SW 1271 (cell line): ENCODE measurements at regions not wholly inside any gene's neighbourhood (a gene's known extent, or its start where the extent isn't known, plus 50 kb on each side); places are given as distances from the start of the nearest gene placed in this dataset.
"Not testable (repeated sequence)": the region's sequence is repeated elsewhere in the genome, so short reads cannot be mapped to it uniquely, and the experiment has no call there.

ENCODE experiments used
- DNase-seq, 2 experiments: peaks; one replicate each; lab custom pipeline; 2025; lab: John Stamatoyannopoulos, UW

DNA sequence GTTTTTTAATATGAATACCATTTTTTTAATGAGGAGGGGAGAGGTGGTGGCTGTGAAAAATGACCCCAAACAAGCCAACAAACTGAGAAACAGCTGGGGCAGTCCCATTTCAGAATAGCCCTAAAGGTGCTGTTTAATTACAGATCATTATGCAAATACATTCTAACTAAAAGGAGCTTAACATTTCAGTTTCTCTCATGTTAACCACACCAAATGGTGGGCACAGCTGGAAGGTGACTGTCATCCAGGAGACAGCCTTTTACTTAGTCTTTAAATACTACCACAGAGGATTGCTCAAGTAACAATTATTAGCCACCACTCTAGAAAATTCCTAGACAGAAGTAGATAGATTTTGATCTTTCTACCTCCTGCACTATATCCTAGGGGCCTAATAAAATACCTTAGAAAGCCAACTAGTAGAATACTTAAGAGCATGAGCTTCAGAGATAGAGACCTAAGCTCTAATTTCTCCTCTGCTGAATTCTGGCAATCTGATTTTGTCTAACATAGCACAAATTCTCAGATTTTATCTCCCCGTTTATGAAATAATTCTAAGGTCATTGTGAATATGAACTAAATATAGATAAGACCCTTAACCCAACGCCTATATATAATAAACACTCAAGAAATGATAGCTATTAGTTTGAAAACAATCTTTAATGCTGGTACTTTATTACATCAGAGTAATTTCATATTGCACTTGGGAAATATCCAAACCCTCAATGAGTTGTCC, 615.1 kb upstream of the NRSN1 start:
- no peak for DNase-seq

DNA sequence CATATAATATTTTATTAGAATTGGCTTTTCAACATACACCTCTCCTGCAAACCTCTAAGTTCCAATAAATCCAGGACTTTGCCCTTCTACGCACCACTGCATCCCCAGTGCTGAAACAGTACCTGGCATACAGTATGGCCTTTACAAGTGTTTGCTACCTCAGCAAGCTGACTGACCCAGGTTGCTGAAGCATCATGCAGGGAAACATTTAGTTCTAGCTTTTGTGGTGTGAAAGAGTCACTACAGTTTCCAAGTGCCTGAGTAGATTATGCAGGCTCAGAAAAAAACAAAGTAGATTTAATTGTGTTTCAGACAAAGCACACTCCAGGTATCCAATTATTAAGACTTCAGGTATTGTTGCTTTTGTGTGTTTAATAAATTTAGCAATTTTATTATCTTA, 614.2 kb upstream of the NRSN1 start:
- no peak for DNase-seq

DNA sequence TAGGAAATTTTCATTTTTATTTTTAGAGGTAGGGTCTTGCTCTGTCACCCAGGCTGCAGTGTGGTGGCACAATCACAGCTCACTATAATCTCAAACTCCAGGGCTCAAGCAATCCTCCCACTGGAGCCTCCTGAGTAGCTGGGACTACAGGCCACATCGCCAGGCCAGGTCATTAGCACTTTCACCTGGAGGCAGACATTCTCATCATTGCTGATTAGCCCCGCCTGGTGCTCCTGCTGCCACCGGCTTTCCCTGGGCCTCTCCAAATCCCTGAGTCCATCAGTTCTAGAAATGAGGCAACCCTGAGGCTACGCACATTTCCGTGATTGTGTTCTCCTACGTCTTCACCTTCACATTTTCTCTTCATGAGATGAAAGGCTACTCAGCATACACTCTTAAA, 607.7 kb upstream of the NRSN1 start:
- no peak for DNase-seq

DNA sequence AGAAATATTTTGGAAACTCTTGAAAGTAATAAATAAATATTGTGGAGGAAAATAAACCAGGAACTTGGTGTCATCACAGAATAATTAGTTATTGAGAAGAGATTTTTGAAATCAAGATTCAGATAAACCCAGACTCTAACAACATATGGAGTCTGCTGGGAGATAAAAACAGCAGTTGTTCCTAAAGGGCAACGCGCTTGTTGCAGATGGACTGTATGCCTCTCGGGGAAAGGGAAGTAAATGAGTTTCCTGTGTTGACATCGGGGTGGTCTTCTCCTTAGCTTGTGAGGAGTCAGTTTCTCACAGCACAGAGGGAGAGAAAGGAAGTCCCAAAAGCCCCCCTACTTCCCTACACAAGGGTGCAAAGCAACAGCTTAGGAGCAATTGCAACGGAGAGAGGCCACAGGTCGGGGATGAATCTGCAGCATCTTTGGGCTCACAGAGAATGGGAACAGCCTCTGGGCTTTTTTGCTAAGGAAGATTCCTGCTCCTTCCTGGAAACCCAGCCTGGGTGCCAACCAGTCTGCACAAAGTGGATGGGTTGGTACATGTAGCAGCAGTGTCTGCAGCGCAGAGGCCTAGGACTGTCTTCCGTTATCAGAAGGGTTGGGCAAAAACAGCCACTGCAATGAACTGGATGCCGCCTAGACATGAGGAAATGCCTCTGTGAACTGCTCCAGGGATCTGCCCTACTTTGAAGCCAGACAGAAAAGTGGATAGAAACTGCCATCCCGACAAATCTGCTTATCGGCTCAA, 603.0 kb upstream of the NRSN1 start:
- DNase-seq = no peak

DNA sequence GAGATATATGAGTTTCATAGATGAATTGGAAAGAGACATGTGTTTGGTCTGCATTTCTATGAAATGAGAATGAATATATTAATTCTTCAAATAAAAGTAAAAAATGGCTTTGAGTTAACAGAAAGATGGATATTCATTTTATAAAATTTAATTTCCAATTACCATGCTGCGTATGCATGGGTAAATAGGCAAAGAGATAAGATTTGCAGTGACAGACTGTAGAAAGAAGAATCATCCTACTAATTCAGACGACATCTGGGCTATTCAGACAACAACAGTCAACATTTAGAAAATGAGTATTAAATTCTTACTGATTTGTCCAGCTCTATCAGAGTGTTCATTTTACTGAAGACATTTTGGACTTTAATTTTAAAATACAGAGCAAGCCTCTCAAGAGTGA, 602.2 kb upstream of the NRSN1 start:
- no peak for DNase-seq

DNA sequence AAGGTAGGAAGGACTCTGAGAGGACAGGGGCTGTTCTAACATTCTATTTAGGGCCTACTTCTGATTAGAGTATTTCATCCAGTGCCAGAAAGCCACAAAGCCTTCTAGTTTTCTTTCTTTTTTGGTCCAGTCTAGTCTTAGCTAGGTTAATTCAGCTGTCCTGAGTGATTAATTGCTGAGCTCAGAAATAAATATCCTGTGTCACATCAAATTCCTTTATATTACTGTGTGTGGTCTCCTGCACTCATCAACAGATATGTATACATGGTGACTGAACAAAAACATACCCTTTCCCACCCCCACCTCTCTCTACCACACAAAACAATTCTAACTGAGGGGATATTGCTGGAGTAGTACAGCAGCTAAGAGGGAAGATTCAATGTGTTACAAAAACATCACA, 601.5 kb upstream of the NRSN1 start:
- DNase-seq = no peak

DNA sequence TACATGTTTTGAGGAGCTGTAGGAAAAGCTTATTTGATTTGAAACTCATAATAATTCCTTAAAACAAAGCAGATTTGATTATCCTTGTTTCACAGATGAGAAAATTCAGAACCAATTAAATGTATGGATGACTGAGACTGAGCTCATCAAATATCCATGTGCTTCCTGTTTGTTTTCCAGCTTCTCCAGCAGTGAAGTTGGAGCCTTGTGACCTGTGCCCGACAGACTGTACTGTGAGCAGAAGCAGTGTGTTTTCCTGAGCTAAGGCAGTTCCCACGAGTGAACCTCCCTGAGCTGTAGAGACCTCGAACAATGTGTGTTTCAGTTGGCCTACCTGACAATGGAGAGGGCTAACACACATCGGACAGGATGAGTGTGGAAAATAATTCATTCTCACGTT, 599.5 kb upstream of the NRSN1 start:
- no peak for DNase-seq

DNA sequence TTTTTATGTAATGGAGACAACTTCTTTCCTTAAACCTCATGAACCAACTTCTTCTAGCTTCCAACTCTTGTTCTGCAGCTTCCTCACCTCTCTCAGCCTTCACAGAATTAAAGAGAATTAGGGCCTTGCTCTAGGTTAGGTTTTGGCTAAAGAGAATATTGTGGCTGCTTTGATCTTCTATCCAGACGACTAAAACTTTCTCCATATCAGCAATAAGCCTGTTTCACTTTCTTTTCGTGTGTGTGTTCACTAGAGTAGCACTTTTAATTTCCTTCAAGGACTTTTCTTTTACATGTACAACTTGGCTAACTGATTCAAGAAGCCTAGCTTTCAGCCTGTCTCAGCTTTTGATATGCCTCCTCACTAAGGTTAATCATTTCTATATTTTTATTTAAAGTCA, 596.1 kb upstream of the NRSN1 start:
- no peak for DNase-seq

DNA sequence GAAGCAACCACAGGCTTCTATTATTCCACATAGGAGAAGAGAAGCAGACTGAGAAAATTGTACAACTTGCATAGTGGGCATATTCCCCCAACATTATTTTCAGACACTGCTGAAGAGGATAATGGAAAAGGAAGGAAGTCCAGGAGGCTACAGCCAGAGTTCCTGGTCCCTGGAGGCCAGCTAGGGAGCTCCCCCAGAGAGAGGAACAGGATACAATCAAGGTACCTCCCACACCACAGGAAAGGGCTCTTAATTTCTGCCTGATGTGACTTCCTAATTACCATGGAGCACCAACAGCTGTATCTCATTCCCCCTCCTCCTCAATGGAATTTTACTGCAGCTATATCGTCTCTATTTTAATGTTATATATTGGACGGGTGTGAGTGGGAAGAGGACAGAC, 594.3 kb upstream of the NRSN1 start:
- DNase-seq = no peak

DNA sequence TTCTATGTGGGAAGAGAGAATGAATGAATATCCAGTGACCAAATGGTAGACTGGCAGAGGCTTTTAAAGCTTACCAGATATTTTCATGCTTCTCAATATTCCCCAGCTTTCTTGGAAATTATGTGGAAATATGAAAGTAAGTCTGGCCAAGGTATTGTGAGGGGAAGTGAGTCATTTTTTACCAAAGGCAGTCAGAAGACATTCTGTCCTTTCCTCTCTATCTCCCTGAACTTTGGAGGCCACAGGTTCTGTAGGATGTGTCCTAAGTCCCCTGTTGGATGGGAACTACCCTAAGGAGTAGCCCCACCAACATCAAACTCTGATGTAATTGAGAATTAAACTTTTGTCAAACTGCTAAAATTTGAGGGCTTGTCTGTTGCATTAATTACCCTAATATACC, 593.8 kb upstream of the NRSN1 start:
- DNase-seq = no peak

DNA sequence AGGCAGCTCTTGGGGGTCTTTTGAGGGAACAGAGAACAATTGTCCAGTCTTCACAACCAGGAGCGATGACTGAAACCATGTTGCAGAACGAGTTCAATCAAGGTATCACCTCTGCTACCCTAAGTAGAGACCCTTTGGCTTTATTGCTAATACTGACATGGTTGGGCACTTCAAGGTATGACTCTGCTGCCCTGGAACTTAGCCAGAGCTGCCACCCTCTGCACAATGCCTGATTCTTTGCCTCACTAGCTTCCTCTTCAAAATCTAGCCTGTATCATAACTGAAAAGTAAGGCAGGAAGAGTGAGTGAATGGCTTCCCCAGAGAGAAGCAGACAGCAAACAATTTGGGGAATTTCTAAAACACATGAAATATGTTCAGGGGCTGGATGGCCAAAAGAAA, 592.7 kb upstream of the NRSN1 start:
- no peak for DNase-seq

DNA sequence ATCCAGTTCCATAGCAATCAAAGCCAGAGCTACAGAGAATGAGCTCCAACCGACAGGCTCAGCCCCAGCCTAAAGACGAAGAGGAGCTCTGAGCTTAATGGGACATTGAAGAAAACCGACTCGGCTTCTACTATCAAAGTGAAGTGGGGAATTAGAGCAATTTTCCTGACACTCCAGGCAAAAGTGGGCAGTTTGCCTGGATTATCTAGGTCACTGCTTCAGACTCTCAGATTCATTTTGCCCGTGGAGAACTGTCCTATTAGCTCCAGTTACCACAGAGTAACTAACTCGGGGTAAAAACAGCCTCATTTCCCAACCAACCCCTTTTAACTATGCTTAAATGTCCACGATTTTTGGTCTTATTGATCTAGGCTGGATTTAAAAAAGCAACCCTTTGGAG, 592.1 kb upstream of the NRSN1 start:
- DNase-seq = no peak

DNA sequence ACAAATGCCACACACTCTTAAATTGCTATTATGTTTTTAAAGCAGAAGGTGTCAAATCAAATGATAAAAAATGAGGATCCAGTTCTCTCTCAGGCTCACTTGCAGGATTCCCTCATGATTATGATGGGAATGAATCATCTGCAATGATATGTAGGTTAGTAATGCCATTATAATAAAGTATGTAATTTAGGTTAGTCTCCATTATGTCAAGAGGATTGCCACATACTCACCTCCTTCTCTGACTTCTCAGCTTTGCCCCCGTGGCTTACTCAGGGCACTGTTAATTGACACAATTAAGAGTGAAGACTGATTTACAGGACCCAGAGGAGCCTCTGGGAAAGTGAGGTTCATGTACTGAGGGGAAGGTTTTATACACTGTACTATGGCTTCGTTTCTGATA, 591.7 kb upstream of the NRSN1 start:
- DNase-seq = no peak

DNA sequence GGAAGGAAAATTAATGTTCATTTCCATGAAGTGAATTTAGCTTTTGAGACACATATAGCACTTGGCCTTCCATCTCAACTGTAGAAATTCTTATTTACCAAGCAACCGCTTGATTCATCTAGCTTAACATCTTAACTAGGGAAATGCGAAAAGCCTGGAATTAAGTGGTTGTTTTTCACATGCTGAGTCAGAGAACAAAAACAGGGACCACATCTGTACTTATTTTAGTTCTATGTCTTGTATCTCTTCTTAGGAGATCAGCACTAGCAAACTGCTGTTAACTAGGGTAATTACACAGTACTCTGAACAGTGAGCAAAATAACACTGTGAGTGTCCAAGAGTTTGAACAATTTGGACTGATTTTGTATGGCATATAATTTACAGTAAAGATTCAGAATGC, 590.9 kb upstream of the NRSN1 start:
- no peak for DNase-seq

DNA sequence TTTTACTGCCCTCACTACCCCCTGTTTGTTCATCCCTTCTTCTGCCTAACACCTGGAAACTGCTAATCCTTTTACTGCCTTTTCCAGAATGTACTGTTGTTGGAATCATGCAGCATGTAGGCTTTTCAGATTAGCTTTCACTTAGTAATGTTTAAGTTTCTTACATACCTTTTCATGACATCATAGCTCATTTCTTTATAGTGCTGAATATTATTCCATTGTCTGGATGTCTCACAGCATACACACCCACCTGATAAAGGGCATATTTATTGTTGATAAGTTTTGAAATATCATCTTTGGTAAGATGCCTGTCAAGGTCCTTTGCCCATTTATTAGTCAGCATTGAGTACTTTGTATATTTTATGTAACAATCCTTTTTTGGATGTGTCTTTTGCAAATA, 588.2 kb upstream of the NRSN1 start:
- no peak for DNase-seq

DNA sequence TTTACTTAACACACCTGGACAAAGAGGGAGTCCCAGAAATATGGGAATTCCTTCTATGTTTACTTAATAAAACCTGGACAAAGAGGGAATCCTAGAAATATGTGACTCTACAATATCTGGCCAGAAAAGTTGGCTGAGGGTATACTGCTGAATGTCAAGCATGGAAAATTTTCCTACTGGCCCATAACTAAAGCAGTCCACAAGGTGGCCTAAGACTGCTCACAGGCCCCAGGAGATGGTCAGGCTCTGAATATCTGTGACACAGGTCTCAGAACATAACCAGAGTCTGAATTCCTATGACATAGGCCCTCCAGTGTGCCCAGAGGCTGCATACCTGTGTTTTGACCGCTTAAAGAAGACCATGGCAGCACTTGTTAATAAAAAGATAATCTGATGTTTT, 578.2 kb upstream of the NRSN1 start:
- no peak for DNase-seq

DNA sequence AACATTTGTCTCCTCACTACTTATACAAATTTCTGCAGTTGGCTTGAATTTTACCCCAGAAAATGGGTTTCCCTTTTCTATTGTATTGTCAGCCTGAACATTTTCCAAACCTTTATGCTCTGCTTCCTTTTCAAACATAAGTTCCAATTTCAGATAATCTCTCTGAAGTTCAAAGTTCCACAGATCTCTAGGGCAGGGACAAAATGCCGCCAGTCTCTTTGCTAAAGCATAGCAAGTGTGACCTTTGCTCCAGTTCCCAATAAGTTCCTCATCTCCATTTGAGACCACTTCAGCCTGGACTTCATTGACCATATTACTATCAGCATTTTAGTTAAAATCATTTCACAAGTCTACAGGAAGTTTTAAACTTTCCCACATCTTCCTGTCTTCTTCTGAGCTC, 571.1 kb upstream of the NRSN1 start:
- not testable (repeated sequence) for DNase-seq

DNA sequence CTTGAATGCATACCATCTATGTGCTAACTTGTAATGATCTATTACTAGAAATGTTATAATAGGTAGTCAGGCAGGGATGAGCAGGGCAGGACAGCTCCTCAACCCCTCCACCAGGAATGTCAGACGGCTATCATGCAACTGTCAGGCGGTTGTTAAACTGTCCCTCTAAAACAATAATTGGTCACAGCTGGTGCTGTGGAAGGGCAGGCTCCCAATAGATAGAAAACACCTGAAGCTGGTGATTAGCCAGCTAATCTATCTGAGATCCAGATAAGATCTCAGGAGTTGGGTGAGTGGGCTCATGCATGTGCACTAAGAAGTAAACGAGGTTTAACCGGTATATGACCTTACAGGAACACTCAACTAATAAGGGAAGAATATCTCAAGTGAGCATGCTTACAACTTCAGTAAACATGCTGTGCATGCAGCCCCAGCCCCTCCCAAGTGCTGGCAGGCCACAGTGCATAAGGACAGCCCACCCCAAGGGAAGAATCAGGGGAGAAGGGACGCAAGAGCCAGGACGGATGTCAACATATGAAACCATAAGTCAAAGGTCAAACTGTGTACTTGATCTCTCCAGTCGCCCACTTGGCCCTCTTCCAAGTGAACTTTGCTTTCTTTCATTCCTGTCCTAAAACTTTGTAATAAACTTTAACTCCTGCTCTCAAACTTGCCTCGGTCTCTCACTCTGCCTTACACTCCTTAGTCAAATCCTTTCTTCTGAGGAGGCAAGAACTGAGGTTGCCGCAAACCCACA, 566.2 kb upstream of the NRSN1 start:
- DNase-seq = no peak

DNA sequence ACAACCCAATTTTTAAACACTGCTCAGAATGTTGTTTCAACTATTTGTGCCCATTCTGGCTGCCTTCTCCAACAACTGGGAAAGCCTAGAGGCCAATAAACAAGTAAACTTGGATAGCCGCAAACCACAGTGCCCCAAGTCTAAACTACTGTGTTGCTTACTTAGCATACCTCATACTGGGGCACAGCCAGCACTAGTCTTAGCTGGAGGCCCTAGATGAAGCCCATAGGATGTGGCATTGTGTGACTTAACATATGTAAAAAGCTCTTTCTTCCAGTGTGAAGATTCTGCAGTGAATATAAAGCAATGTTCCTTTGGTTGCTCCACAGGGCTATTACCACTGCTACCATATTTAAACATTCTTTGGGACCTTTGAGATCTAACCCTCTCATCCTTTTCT, 564.3 kb upstream of the NRSN1 start:
- DNase-seq = no peak

DNA sequence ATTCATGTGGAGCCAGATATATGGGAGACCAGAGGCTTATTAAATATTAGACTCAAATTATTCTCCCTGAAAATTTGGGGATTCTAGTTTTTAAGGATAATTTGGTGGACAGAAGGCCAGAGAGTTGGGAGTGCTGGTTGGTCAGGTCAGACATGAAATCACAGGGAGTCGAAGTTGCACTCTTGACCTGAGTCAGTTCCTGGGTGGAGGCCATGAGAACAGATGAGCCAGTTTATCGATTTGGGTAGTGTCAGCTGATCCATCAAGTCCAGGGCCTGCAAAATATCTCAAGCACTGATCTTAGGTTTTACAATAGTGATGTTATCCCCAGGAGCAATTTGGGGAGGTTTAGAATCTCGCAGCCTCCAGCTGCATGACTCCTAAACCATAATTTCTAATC, 563.5 kb upstream of the NRSN1 start:
- no peak for DNase-seq

DNA sequence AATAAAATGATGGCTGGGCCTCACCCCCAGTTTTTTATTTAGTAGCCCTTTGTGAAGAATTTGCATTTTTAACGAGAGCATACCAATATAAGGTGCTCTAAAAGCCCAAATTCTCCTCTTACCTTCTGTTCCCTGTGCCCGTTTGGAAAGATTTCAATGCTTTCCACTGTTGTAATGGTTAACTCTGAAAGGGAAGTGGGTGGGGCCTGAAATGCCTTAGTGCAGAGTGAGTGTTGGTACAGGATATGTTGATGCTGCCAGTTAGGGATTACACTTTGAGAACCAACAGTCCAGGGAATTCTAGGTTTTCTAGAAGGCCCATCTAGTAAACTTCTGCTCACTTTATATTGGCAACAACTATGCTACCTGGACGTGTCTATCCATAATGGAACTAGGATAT, 562.7 kb upstream of the NRSN1 start:
- DNase-seq = no peak

DNA sequence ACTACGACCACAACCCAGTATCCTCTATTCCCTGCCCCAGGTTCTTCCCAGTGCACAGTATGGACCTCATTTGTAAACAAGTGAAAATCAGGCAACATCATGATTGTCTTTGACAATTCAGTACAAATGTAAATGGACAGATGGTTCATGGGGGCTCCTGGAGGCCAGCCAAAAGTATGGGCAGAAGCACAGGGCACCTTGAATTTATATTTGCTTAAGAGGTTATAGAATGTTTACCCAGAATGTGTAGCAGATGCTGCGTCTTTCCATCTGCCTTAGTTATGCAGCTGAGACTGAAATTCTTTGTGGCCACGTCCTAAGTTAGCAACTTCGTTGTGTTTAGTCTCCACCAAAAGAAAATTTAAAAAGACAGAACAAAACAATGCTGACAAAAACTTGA, 559.6 kb upstream of the NRSN1 start:
- no peak for DNase-seq

DNA sequence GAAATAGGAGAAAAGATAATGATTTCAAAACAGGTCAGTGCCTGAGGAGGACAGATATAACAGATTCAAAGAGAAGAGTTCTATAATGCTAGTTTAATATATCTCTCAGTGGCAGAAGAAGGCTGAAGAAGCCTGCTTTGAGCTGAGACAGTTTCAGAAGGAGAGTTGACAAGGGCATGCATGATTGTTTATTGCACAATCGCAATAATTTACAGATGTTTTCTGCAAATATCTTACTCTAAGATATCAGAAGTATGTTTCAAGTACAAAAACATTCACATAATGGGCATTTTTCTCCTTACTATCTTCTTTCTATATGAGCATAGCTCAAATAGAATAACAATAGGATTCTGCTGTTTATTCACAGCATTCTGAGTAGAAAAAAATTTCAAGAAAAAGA, 557.7 kb upstream of the NRSN1 start:
- DNase-seq = no peak
